ENCODE measurements at regions not wholly inside any gene's neighbourhood (a gene's known extent, or its start where the extent isn't known, plus 50 kb on each side); places are given as distances from the start of the nearest gene placed in this dataset.

GRCh38 chr1:220438741-220439140, 89.2 kb upstream of the MARK1 start:
- DNase-seq (ENCODE audit: extremely low read depth in 1 of 4, low spot score in 3 of 4), result no peak
- BruUV-seq (replicated peaks), result no TSS peak
- ChIA-PET CTCF (ENCODE audit: low intra/inter-chr PET ratio) (no interaction called here), POLR2A (interaction anchor here (0.9 kb wide), 1 partner anchor 10 kb away, joined by 3 read pairs; no protein-coding TSS in a partner anchor)
- no peak overlapping the region for H2AFZ ChIP-seq (ENCODE audit: low read depth, low read length)
- H3K9ac ChIP-seq (ENCODE audit: insufficient read depth in 1 of 2, low read depth in 2 of 2, low read length in 2 of 2), result no peak overlapping the region
- WGBS (ENCODE audit: insufficient coverage, low coverage, missing lambda C conversion rate), result 0% methylated on average over 2 of the region's 2 CpGs
- H3K9me1 ChIP-seq (ENCODE audit: control insufficient read depth, insufficient read depth, low read length), result no peaks in the 10 kb centered on the region
- H3K36me3 ChIP-seq (ENCODE audit: control insufficient read depth, insufficient read depth, low read length), result no peaks in the 10 kb centered on the region
- H3K4me2 ChIP-seq (ENCODE audit: insufficient read depth, low read length), result no peak overlapping the region
- no peak for ATAC-seq
- no peak overlapping the region for H3K4me3 ChIP-seq
- in situ Hi-C loops (cut with MboI) (no loop called here), intact Hi-C loops (cut with micrococcal nuclease) (no loop called here)
- no peaks in the 10 kb centered on the region for H3K27me3 ChIP-seq (ENCODE audit: control insufficient read depth in 2 of 2, insufficient read depth in 2 of 2, low read length in 2 of 2)
- H3K9me3 ChIP-seq (replicated peaks; ENCODE audit: control insufficient read depth, insufficient read depth, low read depth, low read length), result no peaks in the 10 kb centered on the region
- no peak for FAIRE-seq
- TF ChIP-seq BCL6 (CRISPR knock-in tag; IDR thresholded peaks at IDR 0.05) (no peak), MTA3 (IDR thresholded peaks at IDR 0.05; ENCODE audit: borderline replicate concordance) (no peak), IRF2 (CRISPR knock-in tag; IDR thresholded peaks at IDR 0.05) (no peak), ZNF707 (CRISPR knock-in tag; conservative IDR thresholded peaks at IDR 0.05) (no peak), SRF (CRISPR knock-in tag; IDR thresholded peaks at IDR 0.05) (no peak), CBX8 (IDR thresholded peaks at IDR 0.05; ENCODE audit: borderline replicate concordance, extremely low read depth, low read depth, low read length, poor library complexity, severe bottlenecking) (no peak), SIN3B (IDR thresholded peaks at IDR 0.05; ENCODE audit: low read depth) (no peak), SMARCC2 (IDR thresholded peaks at IDR 0.05; ENCODE audit: low read depth) (no peak), ZNF586 (CRISPR knock-in tag; conservative IDR thresholded peaks at IDR 0.05) (no peak), SREBF1 (IDR thresholded peaks at IDR 0.05; ENCODE audit: borderline replicate concordance, low read depth, low read length) (no peak)
- no peak overlapping the region for H3K27ac ChIP-seq (ENCODE audit: extremely low read depth, low read depth, low read length)
- H3K79me2 ChIP-seq (ENCODE audit: control insufficient read depth, insufficient read depth, low read length), result no peaks in the 10 kb centered on the region
- H3K4me1 ChIP-seq (replicated peaks in 1 of 2; ENCODE audit: control insufficient read depth in 2 of 2, insufficient read depth in 2 of 2, low read length in 2 of 2), result no peaks in the 10 kb centered on the region
- no peaks in the 10 kb centered on the region for H4K20me1 ChIP-seq (replicated peaks; ENCODE audit: control insufficient read depth, insufficient read depth, low read length)

All from K562 (cell line).